Stomach (tissue), 4 donors: ENCODE measurements at regions not wholly inside any gene's neighbourhood (a gene's known extent, or its start where the extent isn't known, plus 50 kb on each side); places are given as distances from the start of the nearest gene placed in this dataset.

Experiments
- POLR2A ChIP-seq, 4 donors: fragments of 450-650 bp; IDR thresholded peaks; one replicate each; pipeline ENCODE4 v1.6.1; 2016; ENCODE audit warnings: antibody characterized with exemption in 4 of 4, control low read depth in 2 of 4, mild to moderate bottlenecking in 1 of 4, moderate library complexity in 1 of 4
- TF ChIP-seq, protein P1 (sequence below), 7 experiments: fragments of 450-650 bp in 4 of 7; fragments of 200-600 bp in 3 of 7; sonication (generic) in 3 of 7; IDR thresholded peaks; one replicate each; pipeline ENCODE4 v1.5.1; 2016 to 2019; ENCODE audit warnings: antibody characterized with exemption in 7 of 7, control low read depth in 2 of 7, mild to moderate bottlenecking in 1 of 7

DNA sequence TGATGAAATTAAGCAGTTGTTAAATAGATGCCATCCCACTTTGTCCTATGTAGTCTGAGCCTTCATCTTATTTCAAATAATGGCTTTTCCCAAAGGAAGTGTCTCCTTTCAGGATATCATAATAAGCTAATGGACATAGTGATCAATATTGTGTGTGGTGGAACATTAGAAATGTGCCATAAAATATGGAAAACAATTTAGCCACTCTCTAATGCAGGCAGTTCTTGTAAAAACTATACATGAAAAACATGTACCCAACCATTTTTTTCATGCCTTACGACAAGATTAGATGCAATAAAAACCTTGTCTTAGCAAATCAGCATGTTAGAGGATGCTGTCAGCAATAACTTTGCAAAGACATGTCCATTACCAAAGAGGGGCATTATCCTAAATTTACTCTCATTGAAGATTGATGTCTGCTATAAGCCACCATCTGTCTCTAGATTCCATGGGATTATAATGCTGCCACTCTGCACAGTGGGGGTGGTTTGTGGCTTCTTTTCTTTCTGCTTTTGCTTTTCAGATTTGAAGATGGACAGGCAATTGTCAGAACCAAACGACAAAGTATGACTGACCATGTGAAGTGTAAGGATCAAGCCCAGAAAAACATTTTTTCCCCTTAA, 724.0 kb upstream of the ZNF608 start:
- TF ChIP-seq, protein P1, sequence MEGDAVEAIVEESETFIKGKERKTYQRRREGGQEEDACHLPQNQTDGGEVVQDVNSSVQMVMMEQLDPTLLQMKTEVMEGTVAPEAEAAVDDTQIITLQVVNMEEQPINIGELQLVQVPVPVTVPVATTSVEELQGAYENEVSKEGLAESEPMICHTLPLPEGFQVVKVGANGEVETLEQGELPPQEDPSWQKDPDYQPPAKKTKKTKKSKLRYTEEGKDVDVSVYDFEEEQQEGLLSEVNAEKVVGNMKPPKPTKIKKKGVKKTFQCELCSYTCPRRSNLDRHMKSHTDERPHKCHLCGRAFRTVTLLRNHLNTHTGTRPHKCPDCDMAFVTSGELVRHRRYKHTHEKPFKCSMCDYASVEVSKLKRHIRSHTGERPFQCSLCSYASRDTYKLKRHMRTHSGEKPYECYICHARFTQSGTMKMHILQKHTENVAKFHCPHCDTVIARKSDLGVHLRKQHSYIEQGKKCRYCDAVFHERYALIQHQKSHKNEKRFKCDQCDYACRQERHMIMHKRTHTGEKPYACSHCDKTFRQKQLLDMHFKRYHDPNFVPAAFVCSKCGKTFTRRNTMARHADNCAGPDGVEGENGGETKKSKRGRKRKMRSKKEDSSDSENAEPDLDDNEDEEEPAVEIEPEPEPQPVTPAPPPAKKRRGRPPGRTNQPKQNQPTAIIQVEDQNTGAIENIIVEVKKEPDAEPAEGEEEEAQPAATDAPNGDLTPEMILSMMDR (IDR thresholded peaks at IDR 0.05), result no peak
- no peak for TF ChIP-seq POLR2A (IDR thresholded peaks at IDR 0.05)
